GM10266 (cell line): ENCODE measurements at regions not wholly inside any gene's neighbourhood (a gene's known extent, or its start where the extent isn't known, plus 50 kb on each side); places are given as distances from the start of the nearest gene placed in this dataset.

Experiments used
- DNase-seq: peaks from one replicate; pipeline ENCODE4 v3.0.0; 2012; ENCODE audit errors: extremely low spot score
- TF ChIP-seq, protein P1 (sequence below): IDR thresholded peaks from 2 replicates; pipeline ENCODE4 v1.5.1; 2012; ENCODE audit warnings: mild to moderate bottlenecking, low read depth; ENCODE audit not compliant: control insufficient read depth, insufficient read depth; ENCODE audit errors: missing control alignments

DNA sequence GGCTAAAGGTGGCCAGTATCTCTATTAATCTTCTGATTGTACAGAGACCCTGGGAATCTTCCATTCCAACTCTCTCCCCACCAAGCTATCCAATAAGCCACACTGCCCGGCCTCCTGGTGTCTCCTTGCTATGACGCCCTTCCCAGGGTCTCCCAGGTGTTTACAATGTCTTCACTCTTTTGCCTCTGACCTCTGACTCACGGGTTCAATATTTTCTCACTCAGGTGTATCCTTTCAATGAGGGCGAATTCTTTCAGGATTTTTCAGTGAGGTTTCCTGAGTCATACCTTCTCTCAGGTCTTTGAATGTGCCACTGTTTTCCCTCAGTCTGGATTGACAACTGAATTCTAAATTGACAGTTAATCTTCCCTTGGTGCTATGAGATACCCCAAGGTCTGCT, 53.7 kb upstream of the IRX4 start:
- TF ChIP-seq, protein P1, sequence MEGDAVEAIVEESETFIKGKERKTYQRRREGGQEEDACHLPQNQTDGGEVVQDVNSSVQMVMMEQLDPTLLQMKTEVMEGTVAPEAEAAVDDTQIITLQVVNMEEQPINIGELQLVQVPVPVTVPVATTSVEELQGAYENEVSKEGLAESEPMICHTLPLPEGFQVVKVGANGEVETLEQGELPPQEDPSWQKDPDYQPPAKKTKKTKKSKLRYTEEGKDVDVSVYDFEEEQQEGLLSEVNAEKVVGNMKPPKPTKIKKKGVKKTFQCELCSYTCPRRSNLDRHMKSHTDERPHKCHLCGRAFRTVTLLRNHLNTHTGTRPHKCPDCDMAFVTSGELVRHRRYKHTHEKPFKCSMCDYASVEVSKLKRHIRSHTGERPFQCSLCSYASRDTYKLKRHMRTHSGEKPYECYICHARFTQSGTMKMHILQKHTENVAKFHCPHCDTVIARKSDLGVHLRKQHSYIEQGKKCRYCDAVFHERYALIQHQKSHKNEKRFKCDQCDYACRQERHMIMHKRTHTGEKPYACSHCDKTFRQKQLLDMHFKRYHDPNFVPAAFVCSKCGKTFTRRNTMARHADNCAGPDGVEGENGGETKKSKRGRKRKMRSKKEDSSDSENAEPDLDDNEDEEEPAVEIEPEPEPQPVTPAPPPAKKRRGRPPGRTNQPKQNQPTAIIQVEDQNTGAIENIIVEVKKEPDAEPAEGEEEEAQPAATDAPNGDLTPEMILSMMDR, result no peak
- DNase-seq, result no peak

DNA sequence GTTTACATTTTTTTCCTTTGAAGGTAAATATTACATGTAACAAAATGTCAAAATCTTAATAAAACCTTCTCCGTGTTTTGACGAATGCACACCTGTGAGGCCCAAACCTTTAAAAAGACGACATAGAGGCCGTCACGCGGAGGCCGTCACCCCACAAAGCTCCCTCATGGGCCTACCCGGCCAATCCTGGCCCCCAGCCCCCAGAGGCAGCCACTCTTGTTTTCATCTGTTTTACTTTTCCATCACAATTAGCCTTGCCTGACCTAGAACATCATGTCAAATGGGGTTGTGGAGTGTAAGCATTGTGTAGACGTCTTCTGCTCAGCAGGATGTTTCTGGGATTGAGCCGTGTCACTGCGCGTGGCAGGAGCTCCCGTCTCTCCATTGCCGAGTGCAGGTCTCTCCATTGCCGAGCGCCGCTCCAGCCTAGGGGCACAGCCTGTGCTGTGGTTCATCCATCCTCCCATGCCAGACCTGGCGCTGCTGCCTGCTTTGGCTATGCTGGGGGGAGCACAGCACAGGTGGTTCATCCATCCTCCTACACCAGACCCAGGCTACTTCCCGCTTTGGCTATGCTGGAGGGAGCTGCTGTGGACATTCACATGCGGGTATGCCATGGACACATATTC, 52.2 kb upstream of the IRX4 start:
- TF ChIP-seq, protein P1, result no peak
- no peak for DNase-seq

DNA sequence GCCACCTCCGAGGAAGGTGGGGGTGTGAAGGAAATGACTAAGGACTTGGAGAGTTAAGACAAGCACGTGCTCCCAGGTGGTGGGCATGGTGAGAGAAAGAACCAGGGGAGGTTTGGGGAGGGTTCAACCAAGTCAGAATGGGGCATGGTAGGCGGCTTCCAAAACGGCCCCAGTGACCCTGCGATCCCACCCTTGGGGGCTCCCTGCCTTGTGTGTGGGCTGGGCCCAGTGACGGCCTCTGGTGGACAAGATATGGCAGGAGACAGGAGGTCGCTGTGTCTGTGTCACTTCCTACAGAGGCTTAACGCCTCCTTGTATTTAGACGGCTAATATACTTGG, 51.3 kb upstream of the IRX4 start:
- DNase-seq, result no peak
- TF ChIP-seq, protein P1, result no peak

DNA sequence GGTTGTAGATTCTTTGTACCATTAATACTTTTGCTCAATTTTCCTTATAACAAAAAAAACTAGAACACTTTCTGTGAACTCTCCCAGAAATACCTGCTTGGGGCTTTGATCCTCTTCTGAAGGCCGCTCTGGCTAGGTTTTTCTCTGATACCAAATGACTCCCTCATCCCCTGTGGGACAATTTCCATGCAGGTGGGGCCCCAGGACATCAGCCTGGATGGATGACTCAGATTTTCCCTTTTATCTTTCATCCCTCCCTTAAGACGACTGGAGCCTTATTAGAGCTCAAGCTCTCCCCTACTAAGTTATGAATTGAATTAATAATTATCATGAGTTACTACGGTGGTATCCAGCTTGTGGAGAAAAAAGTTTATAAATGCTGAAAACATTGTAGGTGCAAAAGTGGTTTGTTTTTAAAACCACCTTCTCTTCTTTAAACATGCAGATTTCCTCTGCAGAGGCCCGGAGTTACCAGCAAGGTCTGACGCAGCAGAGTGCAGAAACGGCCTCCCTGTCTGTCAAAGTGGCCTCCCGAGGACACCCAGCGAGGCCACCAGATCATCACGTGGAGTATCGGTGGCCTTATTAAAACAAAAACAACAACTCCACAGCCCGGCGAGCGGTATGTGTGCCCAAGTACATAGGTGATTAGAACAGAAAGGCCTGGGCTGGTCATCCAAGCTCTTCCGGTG, 50.8 kb upstream of the IRX4 start:
- TF ChIP-seq, protein P1, result no peak
- DNase-seq, result no peak
